ENCODE measurements at regions not wholly inside any gene's neighbourhood (a gene's known extent, or its start where the extent isn't known, plus 50 kb on each side); places are given as distances from the start of the nearest gene placed in this dataset.

DNA sequence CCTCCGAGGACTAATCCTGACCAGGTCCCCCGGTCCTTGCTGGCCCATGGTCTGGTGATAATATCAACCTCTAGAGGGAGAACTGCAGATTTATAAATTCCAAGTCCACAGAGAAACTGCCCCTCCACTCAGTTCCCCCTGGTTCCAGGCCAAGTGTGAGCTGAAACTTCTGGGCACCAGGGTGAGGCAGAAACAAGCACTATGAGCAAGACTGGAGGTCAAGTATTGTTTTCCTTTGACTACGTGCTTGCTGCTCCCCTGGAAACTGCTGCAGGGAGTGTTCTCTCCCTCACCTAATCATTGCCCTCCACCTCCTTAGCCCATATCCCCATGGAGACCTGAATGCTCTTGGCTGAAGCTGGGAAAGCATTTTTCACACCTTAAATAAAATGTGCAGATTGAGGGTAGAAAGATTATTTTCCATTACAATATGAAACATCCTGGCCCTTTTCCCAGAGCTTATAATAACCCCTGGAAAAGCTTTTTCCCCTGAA is 135.2 kb downstream of the RDH14 start:
- Histone ChIP-seq H3K27ac (no peak overlapping the region), H3K9me3 (no peaks in the 10 kb centered on the region), H3K4me3 (no peak overlapping the region), H3K4me2 (no peak overlapping the region), H3K4me1 (no peaks in the 10 kb centered on the region)
- no peak for DNase-seq (ENCODE audit: low read depth in 1 of 2, low spot score in 1 of 2)
- WGBS (ENCODE audit: missing lambda C conversion rate): 22% methylated on average over 3 of the region's 3 CpGs
- no peak for ATAC-seq
- ChIA-PET CTCF (interaction anchor here (2.7 kb wide), 1 partner anchor 11 kb away, joined by 18 read pairs; no protein-coding TSS in a partner anchor), POLR2A (no interaction called here)
- TF ChIP-seq FOSB (CRISPR knock-in tag; IDR thresholded peaks at IDR 0.05) (no peak), TFCP2L1 (CRISPR knock-in tag; IDR thresholded peaks at IDR 0.05) (no peak), EP300 (IDR thresholded peaks at IDR 0.05) (no peak), ESRRA (IDR thresholded peaks at IDR 0.05; ENCODE audit: borderline replicate concordance, low read length) (no peak), KDM1A (IDR thresholded peaks at IDR 0.05; ENCODE audit: low read depth) (no peak)
- no peak for FAIRE-seq

GRCh38 chr2:18423636-18424035 is 136.8 kb downstream of the RDH14 start:
- Histone ChIP-seq H3K9me3 (no peaks in the 10 kb centered on the region), H3K4me1 (no peaks in the 10 kb centered on the region), H3K4me3 (no peak overlapping the region), H3K27ac (no peak overlapping the region), H3K4me2 (no peak overlapping the region)
- CTCF ChIA-PET: interaction anchor here (1.1 kb wide), 1 partner anchor 10 kb away, joined by 4 read pairs; no protein-coding TSS in a partner anchor
- DNase-seq (ENCODE audit: low read depth in 1 of 2, low spot score in 1 of 2) (no peak), FAIRE-seq (no peak), ATAC-seq (no peak)
- POLR2A ChIA-PET: no interaction called here
- no peak for TF ChIP-seq EHMT2 (IDR thresholded peaks at IDR 0.05; ENCODE audit: low read depth)
- TF ChIP-seq RNF2 (IDR thresholded peaks at IDR 0.05; ENCODE audit: borderline replicate concordance, low read depth): no peak
- no peak for TF ChIP-seq POLR2A (IDR thresholded peaks at IDR 0.05; ENCODE audit: low read length)
- TF ChIP-seq, protein P1, sequence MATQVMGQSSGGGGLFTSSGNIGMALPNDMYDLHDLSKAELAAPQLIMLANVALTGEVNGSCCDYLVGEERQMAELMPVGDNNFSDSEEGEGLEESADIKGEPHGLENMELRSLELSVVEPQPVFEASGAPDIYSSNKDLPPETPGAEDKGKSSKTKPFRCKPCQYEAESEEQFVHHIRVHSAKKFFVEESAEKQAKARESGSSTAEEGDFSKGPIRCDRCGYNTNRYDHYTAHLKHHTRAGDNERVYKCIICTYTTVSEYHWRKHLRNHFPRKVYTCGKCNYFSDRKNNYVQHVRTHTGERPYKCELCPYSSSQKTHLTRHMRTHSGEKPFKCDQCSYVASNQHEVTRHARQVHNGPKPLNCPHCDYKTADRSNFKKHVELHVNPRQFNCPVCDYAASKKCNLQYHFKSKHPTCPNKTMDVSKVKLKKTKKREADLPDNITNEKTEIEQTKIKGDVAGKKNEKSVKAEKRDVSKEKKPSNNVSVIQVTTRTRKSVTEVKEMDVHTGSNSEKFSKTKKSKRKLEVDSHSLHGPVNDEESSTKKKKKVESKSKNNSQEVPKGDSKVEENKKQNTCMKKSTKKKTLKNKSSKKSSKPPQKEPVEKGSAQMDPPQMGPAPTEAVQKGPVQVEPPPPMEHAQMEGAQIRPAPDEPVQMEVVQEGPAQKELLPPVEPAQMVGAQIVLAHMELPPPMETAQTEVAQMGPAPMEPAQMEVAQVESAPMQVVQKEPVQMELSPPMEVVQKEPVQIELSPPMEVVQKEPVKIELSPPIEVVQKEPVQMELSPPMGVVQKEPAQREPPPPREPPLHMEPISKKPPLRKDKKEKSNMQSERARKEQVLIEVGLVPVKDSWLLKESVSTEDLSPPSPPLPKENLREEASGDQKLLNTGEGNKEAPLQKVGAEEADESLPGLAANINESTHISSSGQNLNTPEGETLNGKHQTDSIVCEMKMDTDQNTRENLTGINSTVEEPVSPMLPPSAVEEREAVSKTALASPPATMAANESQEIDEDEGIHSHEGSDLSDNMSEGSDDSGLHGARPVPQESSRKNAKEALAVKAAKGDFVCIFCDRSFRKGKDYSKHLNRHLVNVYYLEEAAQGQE (IDR thresholded peaks at IDR 0.05): no peak
- TF ChIP-seq RARB (CRISPR knock-in tag; IDR thresholded peaks at IDR 0.05): no peak
- no peak for TF ChIP-seq ATOH8 (CRISPR knock-in tag; IDR thresholded peaks at IDR 0.05; ENCODE audit: low read depth)
- no peak for TF ChIP-seq HOXB5 (CRISPR knock-in tag; IDR thresholded peaks at IDR 0.05)
- TF ChIP-seq MAFK (IDR thresholded peaks at IDR 0.05; ENCODE audit: partially characterized antibody): no peak
- TF ChIP-seq BHLHE40 (IDR thresholded peaks at IDR 0.05; ENCODE audit: low read depth, low read length): no peak
- no peak for TF ChIP-seq CBX8 (IDR thresholded peaks at IDR 0.05)
- TF ChIP-seq TP53 (CRISPR knock-in tag; IDR thresholded peaks at IDR 0.05): no peak
- no peak for TF ChIP-seq ZFP36 (IDR thresholded peaks at IDR 0.05; ENCODE audit: borderline replicate concordance, partially characterized antibody)

- Histone ChIP-seq H3K9me3 (no peaks in the 10 kb centered on the region), H3K4me3 (no peak overlapping the region), H3K4me2 (no peak overlapping the region), H3K27ac (no peak overlapping the region), H3K4me1 (no peaks in the 10 kb centered on the region)
- FAIRE-seq (no peak), ATAC-seq (no peak), DNase-seq (ENCODE audit: low read depth in 1 of 2, low spot score in 1 of 2) (no peak)
- ChIA-PET CTCF (no interaction called here), POLR2A (no interaction called here)
- WGBS (ENCODE audit: missing lambda C conversion rate): 16% methylated on average over 2 of the region's 2 CpGs
- TF ChIP-seq GATA3 (IDR thresholded peaks at IDR 0.05; ENCODE audit: borderline replicate concordance): no peak
- TF ChIP-seq USF2 (IDR thresholded peaks at IDR 0.05): no peak
- TF ChIP-seq HDAC2 (IDR thresholded peaks at IDR 0.05): no peak
- TF ChIP-seq, protein P2, sequence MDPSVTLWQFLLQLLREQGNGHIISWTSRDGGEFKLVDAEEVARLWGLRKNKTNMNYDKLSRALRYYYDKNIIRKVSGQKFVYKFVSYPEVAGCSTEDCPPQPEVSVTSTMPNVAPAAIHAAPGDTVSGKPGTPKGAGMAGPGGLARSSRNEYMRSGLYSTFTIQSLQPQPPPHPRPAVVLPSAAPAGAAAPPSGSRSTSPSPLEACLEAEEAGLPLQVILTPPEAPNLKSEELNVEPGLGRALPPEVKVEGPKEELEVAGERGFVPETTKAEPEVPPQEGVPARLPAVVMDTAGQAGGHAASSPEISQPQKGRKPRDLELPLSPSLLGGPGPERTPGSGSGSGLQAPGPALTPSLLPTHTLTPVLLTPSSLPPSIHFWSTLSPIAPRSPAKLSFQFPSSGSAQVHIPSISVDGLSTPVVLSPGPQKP (IDR thresholded peaks at IDR 0.05; ENCODE audit: low read depth, low read length): no peak
- no peak for TF ChIP-seq KDM5A (IDR thresholded peaks at IDR 0.05)
- no peak for TF ChIP-seq CBX8 (IDR thresholded peaks at IDR 0.05)
- TF ChIP-seq PHF8 (IDR thresholded peaks at IDR 0.05; ENCODE audit: borderline replicate concordance, low read depth): no peak
- no peak for TF ChIP-seq NPAS2 (CRISPR knock-in tag; IDR thresholded peaks at IDR 0.05; ENCODE audit: borderline replicate concordance)
- TF ChIP-seq ZSCAN20 (CRISPR knock-in tag; IDR thresholded peaks at IDR 0.05): no peak
- TF ChIP-seq EHMT2 (IDR thresholded peaks at IDR 0.05; ENCODE audit: low read depth): no peak
- no peak for TF ChIP-seq JUNB (IDR thresholded peaks at IDR 0.05)
- no peak for TF ChIP-seq HEYL (CRISPR knock-in tag; IDR thresholded peaks at IDR 0.05)
- TF ChIP-seq RAD21 (conservative IDR thresholded peaks at IDR 0.05 in 1 of 2, IDR thresholded peaks at IDR 0.05 in 1 of 2): no peak
- no peak for TF ChIP-seq POLR2A (IDR thresholded peaks at IDR 0.05; ENCODE audit: low read length)
- no peak for TF ChIP-seq CHD4 (IDR thresholded peaks at IDR 0.05; ENCODE audit: borderline replicate concordance)
- TF ChIP-seq SREBF2 (IDR thresholded peaks at IDR 0.05): no peak
These were observed 137.9 kb downstream of the RDH14 start for GRCh38 chr2:18422432-18423165.
